Loucy (cell line): ENCODE measurements at regions not wholly inside any gene's neighbourhood (a gene's known extent, or its start where the extent isn't known, plus 50 kb on each side); places are given as distances from the start of the nearest gene placed in this dataset.

Experiments used
- EZH2phosphoT487 ChIP-seq: fragments of 200-600 bp; IDR thresholded peaks from 2 replicates; pipeline ENCODE4 v1.6.1; 2018; ENCODE audit warnings: antibody characterized with exemption, mild to moderate bottlenecking, moderate library complexity, borderline replicate concordance
- TF ChIP-seq, protein P1 (sequence below): fragments of 200-600 bp; sonication (generic); conservative IDR thresholded peaks from 2 replicates; pipeline ENCODE4 v1.5.1; 2014; ENCODE audit warnings: mild to moderate bottlenecking, antibody characterized with exemption, low read length

DNA sequence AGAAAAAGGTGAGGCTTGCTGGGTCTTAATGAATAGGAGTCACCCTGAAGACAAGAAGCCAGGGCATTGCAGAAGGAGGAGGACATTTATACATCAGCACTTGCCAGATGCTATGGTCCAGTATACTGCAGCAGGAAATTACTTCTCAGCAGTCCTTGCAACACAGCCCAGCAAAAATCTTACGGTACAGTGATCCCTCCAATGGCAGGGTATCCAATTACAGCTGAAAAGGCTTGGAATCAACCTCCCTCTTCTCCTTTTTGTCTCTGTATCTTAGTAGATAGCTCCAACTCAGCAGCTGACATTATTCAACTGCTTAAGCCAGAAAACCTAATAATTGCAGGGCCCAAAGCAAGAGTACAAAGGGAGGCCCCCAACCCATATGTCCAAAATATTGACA is 128.3 kb upstream of the COBL start:
- TF ChIP-seq, protein P1, sequence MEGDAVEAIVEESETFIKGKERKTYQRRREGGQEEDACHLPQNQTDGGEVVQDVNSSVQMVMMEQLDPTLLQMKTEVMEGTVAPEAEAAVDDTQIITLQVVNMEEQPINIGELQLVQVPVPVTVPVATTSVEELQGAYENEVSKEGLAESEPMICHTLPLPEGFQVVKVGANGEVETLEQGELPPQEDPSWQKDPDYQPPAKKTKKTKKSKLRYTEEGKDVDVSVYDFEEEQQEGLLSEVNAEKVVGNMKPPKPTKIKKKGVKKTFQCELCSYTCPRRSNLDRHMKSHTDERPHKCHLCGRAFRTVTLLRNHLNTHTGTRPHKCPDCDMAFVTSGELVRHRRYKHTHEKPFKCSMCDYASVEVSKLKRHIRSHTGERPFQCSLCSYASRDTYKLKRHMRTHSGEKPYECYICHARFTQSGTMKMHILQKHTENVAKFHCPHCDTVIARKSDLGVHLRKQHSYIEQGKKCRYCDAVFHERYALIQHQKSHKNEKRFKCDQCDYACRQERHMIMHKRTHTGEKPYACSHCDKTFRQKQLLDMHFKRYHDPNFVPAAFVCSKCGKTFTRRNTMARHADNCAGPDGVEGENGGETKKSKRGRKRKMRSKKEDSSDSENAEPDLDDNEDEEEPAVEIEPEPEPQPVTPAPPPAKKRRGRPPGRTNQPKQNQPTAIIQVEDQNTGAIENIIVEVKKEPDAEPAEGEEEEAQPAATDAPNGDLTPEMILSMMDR: no peak
- no peak for TF ChIP-seq EZH2phosphoT487
